Calu3 (cell line): ENCODE measurements at regions not wholly inside any gene's neighbourhood (a gene's known extent, or its start where the extent isn't known, plus 50 kb on each side); places are given as distances from the start of the nearest gene placed in this dataset.

ENCODE experiments used
- BruUV-seq: library from RNA; stranded (reverse); fragments of 400-500 nt; replicated peaks from 2 replicates; lab custom pipeline; 2021; lab: Mats Ljungman, UMichigan
- CTCF ChIA-PET: fragments of 300-600 bp; sonication (Branson Sonifier 250); formaldehyde crosslinking; loops from one replicate; lab custom pipeline; 2022; ENCODE audit warnings: antibody characterized with exemption; lab: Charles Lee
- DNase-seq: peaks from one replicate; pipeline ENCODE4 v3.0.0; 2022
- H3K27ac Mint-ChIP-seq: one replicate; pipeline ENCODE4 v1.8.0; 2022; ENCODE audit warnings: mixed read lengths; ENCODE audit not compliant: unreplicated experiment
- H3K27me3 Mint-ChIP-seq: one replicate; pipeline ENCODE4 v1.8.0; 2022; ENCODE audit warnings: mixed read lengths; ENCODE audit not compliant: unreplicated experiment
- H3K36me3 Mint-ChIP-seq: one replicate; pipeline ENCODE4 v1.8.0; 2022; ENCODE audit warnings: mild to moderate bottlenecking, moderate library complexity, mixed read lengths; ENCODE audit not compliant: insufficient read depth, unreplicated experiment
- H3K4me1 Mint-ChIP-seq: one replicate; pipeline ENCODE4 v1.8.0; 2022; ENCODE audit warnings: mild to moderate bottlenecking, low read depth, mixed read lengths; ENCODE audit not compliant: unreplicated experiment
- H3K4me3 Mint-ChIP-seq: one replicate; pipeline ENCODE4 v1.8.0; 2022; ENCODE audit warnings: mild to moderate bottlenecking, low read depth, moderate library complexity, mixed read lengths; ENCODE audit not compliant: unreplicated experiment
- H3K9me3 Mint-ChIP-seq: one replicate; pipeline ENCODE4 v1.8.0; 2022; ENCODE audit warnings: low read depth, mixed read lengths; ENCODE audit not compliant: unreplicated experiment
- CTCF ChIP-seq: fragments of 200-600 bp; IDR thresholded peaks from one replicate; pipeline ENCODE4 v1.8.0; 2022; ENCODE audit warnings: antibody characterized with exemption; ENCODE audit not compliant: unreplicated experiment
- intact Hi-C: fragments of 100-400 bp; cut with micrococcal nuclease; formaldehyde crosslinking; loops from one replicate; pipeline ENCODE4 v1.10.0; 2022; ENCODE audit not compliant: unreplicated experiment

GRCh38 chr7:68334636-68335272 is 1263.5 kb upstream of the AUTS2 start:
- no TSS peak for BruUV-seq
- Mint-ChIP-seq H3K4me3 (no peak overlapping the region), H3K4me1 (no peaks in the 10 kb centered on the region), H3K36me3 (no peaks in the 10 kb centered on the region), H3K9me3 (peaks cover 6% of the 10 kb centered on the region), H3K27ac (no peak overlapping the region), H3K27me3 (no peaks in the 10 kb centered on the region)
- CTCF ChIA-PET, result no interaction called here
- DNase-seq, result no peak
- intact Hi-C loops, result no loop called here
- no peak for TF ChIP-seq CTCF

GRCh38 chr7:68336594-68336993 is 1261.7 kb upstream of the AUTS2 start:
- intact Hi-C loops, result no loop called here
- H3K4me3 Mint-ChIP-seq, result no peak overlapping the region
- TF ChIP-seq CTCF, result no peak
- CTCF ChIA-PET, result no interaction called here
- BruUV-seq, result no TSS peak
- H3K27me3 Mint-ChIP-seq, result no peaks in the 10 kb centered on the region
- DNase-seq, result no peak
- H3K36me3 Mint-ChIP-seq, result no peaks in the 10 kb centered on the region
- H3K27ac Mint-ChIP-seq, result no peak overlapping the region
- H3K4me1 Mint-ChIP-seq, result no peaks in the 10 kb centered on the region
- H3K9me3 Mint-ChIP-seq, result peaks cover 4% of the 10 kb centered on the region

GRCh38 chr7:68348401-68348800 is 1249.9 kb upstream of the AUTS2 start:
- no peak for DNase-seq
- intact Hi-C loops, result no loop called here

GRCh38 chr7:68362745-68363518 is 1235.3 kb upstream of the AUTS2 start:
- CTCF ChIA-PET, result no interaction called here
- no peaks in the 10 kb centered on the region for H3K36me3 Mint-ChIP-seq
- no peak for TF ChIP-seq CTCF
- BruUV-seq, result no TSS peak
- no peak overlapping the region for H3K27ac Mint-ChIP-seq
- DNase-seq, result no peak
- no peaks in the 10 kb centered on the region for H3K27me3 Mint-ChIP-seq
- no peak overlapping the region for H3K4me3 Mint-ChIP-seq
- H3K9me3 Mint-ChIP-seq, result peaks cover 3% of the 10 kb centered on the region
- intact Hi-C loops, result no loop called here
- H3K4me1 Mint-ChIP-seq, result no peaks in the 10 kb centered on the region

More at GRCh38 chr7:68348401-68348800, 1249.9 kb upstream of the AUTS2 start:
- Mint-ChIP-seq H3K27ac (no peak overlapping the region), H3K36me3 (no peaks in the 10 kb centered on the region), H3K4me1 (no peaks in the 10 kb centered on the region), H3K4me3 (no peak overlapping the region), H3K9me3 (peaks cover 14% of the 10 kb centered on the region), H3K27me3 (no peaks in the 10 kb centered on the region)
- BruUV-seq, result no TSS peak
- CTCF ChIA-PET, result no interaction called here
- no peak for TF ChIP-seq CTCF
